GM19438 (cell line): ENCODE measurements at regions not wholly inside any gene's neighbourhood (a gene's known extent, or its start where the extent isn't known, plus 50 kb on each side); places are given as distances from the start of the nearest gene placed in this dataset.
"Not testable (repeated sequence)": the region's sequence is repeated elsewhere in the genome, so short reads cannot be mapped to it uniquely, and the experiment has no call there.

Experiments used
- ATAC-seq: cut with Tn5 transposase; IDR thresholded peaks from one replicate; pipeline ENCODE4 v1.9.1; 2021; ENCODE audit warnings: low read depth; ENCODE audit not compliant: unreplicated experiment

DNA sequence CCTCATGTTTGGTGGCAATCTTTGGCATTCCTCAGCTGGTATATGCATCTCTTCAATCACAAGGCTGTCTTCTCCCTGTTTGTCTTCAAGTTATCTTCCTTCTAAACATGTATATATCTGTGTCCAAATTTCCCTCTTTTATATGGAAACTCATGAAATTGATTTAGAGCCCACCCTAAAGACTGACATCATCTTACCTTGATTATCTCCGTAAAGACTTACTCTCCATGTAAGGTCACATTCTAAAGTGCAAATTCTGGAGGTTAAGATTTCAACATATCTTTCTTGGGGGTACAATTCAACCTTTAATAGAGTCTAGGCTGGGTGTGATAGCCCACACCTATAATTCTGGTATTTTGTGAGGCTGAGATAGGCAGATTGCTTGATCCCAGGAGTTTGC lies 215.8 kb upstream of the LRRC4C start:
- ATAC-seq, result no peak

DNA sequence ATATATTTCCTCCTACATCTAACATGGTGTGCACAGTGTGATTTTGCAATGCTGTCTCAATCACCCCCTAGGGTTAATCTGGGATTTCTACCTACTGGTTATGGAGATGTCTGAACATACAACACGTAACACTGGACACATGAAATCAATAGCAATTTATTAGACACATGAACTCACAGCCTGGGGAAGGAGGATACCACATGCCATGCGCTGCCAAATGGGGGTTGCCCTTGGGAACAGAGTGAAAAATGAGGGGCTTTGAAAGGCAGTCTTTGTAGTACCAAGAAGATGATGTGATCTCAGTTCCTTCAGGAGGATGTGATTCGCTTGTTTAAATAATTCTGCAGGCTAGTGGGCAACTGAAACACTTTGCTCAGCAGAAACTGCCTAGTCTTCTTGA lies 253.6 kb upstream of the LRRC4C start:
- ATAC-seq, result no peak

DNA sequence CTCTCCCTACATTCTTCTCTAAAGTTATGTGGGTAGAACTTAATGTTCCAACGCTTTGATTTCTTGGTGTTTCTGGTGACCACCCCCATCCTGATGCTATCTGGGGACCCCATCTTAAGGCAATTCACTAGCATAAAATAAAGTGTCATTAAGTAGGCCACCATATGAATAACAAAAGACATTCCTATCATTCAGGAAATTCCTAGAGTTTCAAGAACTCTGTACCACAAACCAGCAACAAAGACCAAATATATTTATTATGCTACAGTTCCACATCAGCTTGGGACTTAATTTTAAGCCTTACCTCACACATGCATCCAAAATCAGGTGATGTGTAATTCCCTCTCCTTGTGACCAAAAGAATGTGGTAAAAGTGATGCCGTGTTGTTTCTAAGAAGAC lies 254.6 kb upstream of the LRRC4C start:
- no peak for ATAC-seq

DNA sequence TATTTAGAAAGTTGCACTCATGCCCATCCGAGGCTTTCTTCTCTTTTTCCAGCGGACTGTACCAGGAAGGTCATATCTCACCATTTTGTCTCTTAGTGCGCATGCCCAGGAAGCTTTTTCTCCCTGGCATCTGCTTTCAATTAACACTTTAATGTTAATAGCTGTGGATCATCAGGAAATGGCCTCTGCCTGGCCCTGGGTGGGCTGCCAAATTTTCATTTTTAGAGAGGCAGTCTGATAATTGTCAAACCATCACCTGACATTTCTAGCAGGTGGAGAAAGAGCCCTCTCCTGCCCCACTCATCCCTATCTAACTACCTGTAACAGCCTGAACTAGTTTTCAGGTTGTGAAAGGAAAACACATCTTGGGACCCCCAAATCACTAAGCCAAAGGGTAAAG lies 257.4 kb upstream of the LRRC4C start:
- no peak for ATAC-seq

DNA sequence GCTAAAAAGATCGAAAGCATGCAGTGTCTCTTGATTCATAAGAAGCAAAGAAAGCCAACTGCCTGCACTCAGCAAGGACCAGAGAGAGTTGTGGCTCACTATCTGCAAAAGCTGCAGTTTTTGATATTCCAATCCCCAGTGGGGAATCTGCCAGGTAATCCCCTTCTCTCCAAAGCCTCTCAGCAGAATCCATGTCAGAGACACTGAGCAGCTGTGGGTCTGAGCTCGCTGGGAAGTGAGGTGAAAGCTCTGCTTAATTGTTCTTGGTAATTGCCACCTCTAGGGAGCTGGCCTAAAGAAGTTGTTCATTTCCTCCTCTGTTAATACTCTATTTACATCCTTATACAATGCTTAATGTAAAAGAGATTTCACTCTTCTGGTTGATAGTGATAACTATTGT lies 261.3 kb upstream of the LRRC4C start:
- ATAC-seq, result no peak

DNA sequence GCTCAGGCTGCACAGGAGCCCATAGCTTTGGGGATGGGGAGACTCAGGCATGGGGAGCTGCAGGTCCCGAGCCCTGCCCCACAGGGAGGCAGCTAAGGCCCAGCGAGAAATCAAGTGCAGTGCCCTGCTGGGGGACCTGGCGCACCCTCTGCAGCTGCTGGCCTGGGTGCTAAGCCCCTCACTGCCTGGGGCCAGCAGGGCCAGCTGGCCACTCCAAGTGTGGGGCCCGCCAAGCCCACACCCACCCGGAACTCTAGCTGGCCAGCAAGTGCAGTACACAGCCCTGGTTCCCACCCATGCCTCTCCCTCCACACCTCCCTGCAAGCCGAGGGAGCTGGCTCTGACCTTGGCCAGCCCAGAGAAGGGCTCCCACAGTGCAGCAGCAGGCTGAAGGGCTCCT lies 268.7 kb upstream of the LRRC4C start:
- not testable (repeated sequence) for ATAC-seq

GRCh38 chr11:41775296-41775695 lies 315.8 kb upstream of the LRRC4C start:
- ATAC-seq, result no peak

DNA sequence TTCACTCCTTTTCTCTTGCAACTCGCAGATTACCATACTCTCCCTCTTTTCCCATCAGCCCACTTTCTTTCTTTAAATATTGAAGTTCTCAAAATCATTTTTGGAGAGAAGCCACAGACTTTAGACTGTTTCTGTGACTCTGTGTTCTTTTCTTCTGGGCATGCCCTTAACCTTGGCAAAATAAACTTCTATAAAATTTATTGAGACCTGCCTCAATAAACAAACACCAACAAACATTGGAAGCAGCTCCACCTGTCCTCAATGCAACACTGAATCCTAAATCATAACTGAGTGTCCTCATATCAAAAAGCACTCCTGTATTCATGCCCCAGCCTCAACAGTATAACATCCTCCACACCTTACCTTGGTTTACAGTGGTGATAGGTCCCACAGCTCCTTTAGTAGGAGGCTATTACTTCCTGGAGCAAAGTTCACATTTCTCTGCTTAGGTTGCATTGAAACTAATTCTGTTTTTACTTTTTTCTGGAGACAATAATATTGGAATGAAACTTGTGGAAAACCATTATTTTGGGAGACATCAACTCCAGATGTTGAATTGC lies 320.0 kb upstream of the LRRC4C start:
- no peak for ATAC-seq

DNA sequence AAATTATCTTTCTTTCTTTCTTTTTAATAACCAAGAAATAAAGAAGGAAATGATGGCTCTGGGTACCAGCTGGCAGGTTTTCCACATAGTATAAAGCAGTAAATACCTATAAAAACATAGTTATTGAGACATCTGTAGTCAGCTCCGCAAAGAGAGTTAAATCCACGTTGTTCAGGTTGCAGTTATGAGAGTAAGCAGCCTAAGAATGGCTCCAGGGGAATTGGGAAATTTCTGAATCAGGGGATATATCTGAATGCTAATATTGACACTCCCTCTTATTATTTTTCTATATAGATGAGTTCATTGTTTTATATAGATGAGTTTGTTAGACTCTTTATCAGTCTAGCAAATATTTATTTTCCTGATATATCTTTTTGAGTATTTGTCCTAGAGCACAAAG lies 322.0 kb upstream of the LRRC4C start:
- no peak for ATAC-seq

- no peak for ATAC-seq
These were observed 325.3 kb upstream of the LRRC4C start for GRCh38 chr11:41784513-41785335.

- ATAC-seq, result no peak
These were observed 326.6 kb upstream of the LRRC4C start for GRCh38 chr11:41786087-41786486.

GRCh38 chr11:41788177-41788576 lies 328.7 kb upstream of the LRRC4C start:
- no peak for ATAC-seq

DNA sequence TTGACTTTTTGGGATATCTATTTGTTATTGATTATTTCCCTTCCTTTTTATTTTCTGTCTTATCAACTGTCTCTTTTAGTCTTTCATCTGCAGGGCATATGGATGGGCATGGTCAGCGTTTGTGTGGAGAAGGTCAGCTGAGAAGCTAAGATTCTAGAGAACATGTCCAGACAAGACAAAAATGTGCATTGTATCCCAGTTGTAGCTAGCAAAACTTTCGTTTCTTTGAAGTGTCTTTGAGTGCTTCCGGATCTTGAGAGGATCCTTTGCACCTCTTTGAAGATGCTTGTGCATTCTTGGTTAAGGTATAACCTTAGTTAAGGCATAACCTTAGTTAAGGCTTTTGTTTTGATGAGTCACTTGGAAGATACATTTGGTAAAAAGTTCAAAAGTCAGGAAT lies 329.9 kb upstream of the LRRC4C start:
- ATAC-seq, result no peak

GRCh38 chr11:41795004-41795403 lies 335.6 kb upstream of the LRRC4C start:
- no peak for ATAC-seq

GRCh38 chr11:41799754-41800153 lies 340.3 kb upstream of the LRRC4C start:
- no peak for ATAC-seq

DNA sequence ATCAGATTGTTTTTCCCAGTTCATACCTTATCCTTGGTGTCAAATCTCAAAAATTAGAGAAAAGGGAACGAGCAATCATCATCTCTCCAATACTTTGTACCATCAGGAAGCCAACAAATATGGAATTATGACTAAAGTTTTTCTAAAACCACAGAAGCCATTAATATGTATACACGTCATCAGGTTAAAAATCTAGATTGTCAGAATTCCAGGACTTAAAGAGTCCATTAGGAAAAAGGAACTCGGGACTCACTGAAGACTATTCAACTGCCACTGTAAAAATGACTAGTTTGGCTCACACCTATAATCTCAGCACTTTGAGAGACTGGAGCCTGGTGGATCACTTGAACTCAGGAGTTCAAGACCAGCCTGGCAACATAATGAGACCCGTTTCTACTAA lies 344.4 kb upstream of the LRRC4C start:
- no peak for ATAC-seq

DNA sequence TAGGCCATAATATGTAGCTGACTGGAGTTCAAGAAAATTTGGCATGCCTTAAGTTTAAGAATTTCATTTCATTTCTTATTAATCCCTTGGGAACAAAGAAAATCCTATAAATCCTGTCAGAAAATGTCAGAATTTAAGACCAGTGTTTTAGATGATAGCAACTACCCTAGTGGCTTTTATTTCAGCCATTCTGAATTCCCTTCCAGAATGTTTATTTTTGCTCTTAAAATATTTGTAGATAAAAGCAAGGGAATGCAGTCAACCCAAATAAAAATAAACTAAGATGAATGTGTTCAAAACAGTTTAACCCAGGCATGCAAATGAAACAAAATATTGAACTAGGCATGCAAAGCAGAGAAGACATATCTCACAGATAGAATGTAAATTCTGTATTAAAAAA lies 356.9 kb upstream of the LRRC4C start:
- ATAC-seq, result no peak

- ATAC-seq, result not testable (repeated sequence)
These were observed 364.8 kb upstream of the LRRC4C start for GRCh38 chr11:41824287-41824686.

DNA sequence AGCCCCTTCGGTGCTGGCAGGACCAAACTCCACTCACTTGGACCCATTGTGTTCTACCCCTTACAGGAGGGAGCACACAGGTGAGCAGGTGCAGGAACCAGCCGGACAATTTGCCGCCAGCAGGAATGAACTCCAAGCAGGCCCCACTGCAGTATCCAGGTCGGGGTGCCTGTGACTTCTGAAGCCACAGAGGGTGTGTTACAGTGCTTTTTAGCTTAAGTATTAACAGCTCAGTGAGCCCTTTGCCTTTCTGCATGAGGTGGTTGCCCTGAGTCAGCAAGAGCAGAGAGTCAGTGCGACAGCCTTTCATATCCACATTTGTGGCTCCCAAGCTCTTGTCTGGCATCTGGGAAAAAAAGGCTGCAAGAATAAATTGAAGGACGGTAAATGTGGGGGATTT lies 366.6 kb upstream of the LRRC4C start:
- ATAC-seq, result no peak

DNA sequence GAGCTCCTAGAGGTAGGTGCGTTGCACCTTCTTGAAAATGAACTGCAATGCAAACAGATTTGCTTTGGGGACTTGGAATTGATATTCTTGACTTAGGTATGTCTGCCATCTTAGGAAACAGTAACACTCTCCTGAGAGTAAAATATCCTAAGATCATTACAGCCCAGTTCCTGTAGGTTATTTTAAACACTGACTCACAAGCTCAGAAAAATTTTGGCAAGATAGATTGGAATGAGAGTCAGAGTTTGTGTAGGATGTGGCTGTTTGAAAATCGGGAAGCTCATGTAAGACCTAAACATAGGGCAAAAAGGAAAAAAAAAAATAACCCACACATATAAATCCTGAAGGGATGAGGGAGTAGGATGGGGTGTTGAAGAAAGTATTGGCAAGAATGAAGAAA lies 377.0 kb upstream of the LRRC4C start:
- no peak for ATAC-seq

DNA sequence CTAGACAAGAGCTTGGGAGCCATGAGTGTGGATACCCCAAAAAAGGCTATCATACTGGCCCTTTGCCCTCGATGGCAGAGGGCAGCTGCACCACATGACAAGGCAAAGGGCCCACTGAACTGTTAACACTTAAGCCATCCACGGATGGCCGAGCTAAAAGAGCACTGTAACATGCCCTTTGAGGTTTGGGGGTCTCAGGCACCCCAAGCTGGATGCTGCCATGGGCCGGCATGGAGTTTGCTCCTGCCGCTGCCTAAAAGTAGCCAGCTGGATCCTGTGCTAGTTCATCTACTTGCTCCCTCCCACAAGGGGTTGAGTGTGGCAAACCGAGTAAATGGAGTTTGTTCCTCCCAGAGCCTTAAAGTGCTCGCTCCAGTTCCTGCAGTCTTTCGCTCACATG lies 383.2 kb upstream of the LRRC4C start:
- ATAC-seq, result no peak

DNA sequence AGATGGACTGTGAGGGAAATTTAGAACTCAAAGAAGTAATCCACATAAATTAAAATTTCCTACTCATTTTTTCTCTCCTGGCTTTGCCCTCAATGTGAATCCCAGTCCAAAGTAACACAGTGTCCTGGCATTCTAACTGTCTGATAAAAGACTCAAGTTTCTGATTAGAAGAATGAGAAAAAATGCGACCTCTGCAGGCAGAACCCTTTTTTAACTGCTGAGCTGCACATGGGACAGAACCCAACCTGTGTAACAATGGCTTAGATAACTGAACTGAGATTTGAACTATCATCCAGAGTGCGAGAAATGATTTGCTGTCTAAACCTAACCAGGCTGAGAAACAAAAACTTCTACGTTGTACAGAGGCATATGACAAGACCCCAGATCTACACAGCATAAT lies 385.6 kb upstream of the LRRC4C start:
- no peak for ATAC-seq
